ENCODE measurements at regions not wholly inside any gene's neighbourhood (a gene's known extent, or its start where the extent isn't known, plus 50 kb on each side); places are given as distances from the start of the nearest gene placed in this dataset.

GRCh38 chr7:70953331-70953741, 178.6 kb upstream of the GALNT17 start:
- TF ChIP-seq CTCF (IDR thresholded peaks at IDR 0.05), result no peak
- Histone ChIP-seq H3K27me3 (no peaks in the 10 kb centered on the region), H3K9me3 (no peaks in the 10 kb centered on the region), H3K36me3 (no peaks in the 10 kb centered on the region), H3K27ac (no peak overlapping the region), H3K4me3 (no peak overlapping the region), H3K4me1 (no peaks in the 10 kb centered on the region)
- intact Hi-C loops (cut with DNase I; ENCODE audit: low total_unique reads), result no loop called here
- DNase-seq, result no peak

GRCh38 chr7:70953796-70954195, 178.1 kb upstream of the GALNT17 start:
- no peaks in the 10 kb centered on the region for H3K36me3 ChIP-seq
- no peak for DNase-seq
- no peaks in the 10 kb centered on the region for H3K9me3 ChIP-seq
- no peak for TF ChIP-seq CTCF (IDR thresholded peaks at IDR 0.05)
- H3K4me3 ChIP-seq, result no peak overlapping the region
- H3K27me3 ChIP-seq, result no peaks in the 10 kb centered on the region
- no peaks in the 10 kb centered on the region for H3K4me1 ChIP-seq
- H3K27ac ChIP-seq, result no peak overlapping the region
- intact Hi-C loops (cut with DNase I; ENCODE audit: low total_unique reads), result no loop called here

DNA sequence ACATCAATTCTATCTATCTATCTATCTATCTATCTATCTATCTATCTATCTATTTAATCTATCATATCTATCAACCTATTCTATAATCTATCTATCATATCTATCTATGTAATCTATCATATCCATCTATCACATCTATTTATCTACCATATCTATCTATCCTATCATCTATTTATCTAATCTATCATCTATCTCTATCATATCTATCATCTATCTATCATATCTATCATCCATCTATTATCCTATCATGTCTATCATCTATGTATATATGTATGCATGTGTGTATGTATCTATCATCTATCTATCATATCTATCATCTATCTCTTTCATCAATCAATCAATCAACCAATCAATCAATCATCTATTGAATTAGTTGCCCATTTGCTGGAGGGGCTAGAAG, 159.3 kb upstream of the GALNT17 start:
- Histone ChIP-seq H3K9me3 (peaks cover 0 to 9% (median 2%) of the 10 kb centered on the region in 3 donors), H3K4me3 (no peak overlapping the region), H3K27ac (no peak overlapping the region), H3K27me3 (no peaks in the 10 kb centered on the region), H3K36me3 (no peaks in the 10 kb centered on the region), H3K4me1 (no peaks in the 10 kb centered on the region)
- no peak for TF ChIP-seq CTCF (IDR thresholded peaks at IDR 0.05)
- no peak for DNase-seq
- intact Hi-C loops (cut with DNase I; ENCODE audit: low total_unique reads), result loop anchor here (2.0 kb wide), 1 partner anchor 60 kb away; no protein-coding TSS in a partner anchor

DNA sequence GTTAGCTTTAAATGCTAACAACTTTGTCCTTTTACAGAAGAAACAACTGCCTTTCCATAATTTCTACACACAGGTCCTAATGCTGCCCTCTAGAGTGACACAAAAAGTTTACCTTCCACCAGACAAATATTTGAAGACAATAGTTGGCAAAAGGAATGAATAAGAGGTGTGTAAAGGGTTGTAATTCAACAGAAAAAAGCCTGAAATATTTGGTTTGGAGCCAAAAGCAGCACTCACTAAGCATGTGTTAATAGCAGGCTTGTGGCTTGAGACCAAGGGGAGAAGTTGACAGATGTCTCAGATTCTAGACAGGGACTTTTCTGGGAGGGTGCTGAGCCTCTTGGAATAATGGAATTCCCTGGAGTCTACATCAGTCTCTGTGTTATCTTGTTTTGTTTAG, 156.2 kb upstream of the GALNT17 start:
- no peak for DNase-seq
- peaks cover 0 to 9% (median 2%) of the 10 kb centered on the region in 3 donors for H3K9me3 ChIP-seq
- TF ChIP-seq CTCF (IDR thresholded peaks at IDR 0.05), result no peak
- H3K27me3 ChIP-seq, result no peaks in the 10 kb centered on the region
- H3K4me1 ChIP-seq, result peaks cover 0 to 4% (median 0%) of the 10 kb centered on the region in 4 donors
- H3K36me3 ChIP-seq, result no peaks in the 10 kb centered on the region
- H3K27ac ChIP-seq, result no peak overlapping the region
- H3K4me3 ChIP-seq, result no peak overlapping the region
- intact Hi-C loops (cut with DNase I; ENCODE audit: low total_unique reads), result no loop called here

DNA sequence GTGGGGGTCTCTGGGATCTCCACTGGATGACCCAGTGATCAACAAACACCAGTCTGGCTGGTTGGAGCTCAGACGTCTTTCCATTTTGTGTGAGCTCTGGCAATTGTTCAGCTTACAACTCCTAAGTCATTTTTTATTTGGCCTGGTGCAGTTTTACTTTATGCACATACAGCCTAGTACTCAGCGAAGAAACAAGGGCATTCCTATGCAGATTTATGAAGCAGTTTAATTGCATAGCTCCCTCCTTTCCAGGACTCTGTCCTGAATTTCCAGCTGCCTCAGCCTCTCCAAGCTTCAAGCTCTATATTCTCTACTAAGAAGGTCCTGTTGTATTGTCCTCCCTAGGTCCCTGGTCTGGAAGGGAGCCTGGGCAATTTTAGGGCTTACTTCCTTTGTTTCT, 145.6 kb upstream of the GALNT17 start:
- Histone ChIP-seq H3K27me3 (no peaks in the 10 kb centered on the region), H3K4me1 (no peaks in the 10 kb centered on the region), H3K9me3 (no peaks in the 10 kb centered on the region), H3K36me3 (no peaks in the 10 kb centered on the region), H3K27ac (no peak overlapping the region), H3K4me3 (no peak overlapping the region)
- intact Hi-C loops (cut with DNase I; ENCODE audit: low total_unique reads), result no loop called here
- no peak for DNase-seq
- no peak for TF ChIP-seq CTCF (IDR thresholded peaks at IDR 0.05)

- Histone ChIP-seq H3K9me3 (peaks cover 0 to 5% (median 0%) of the 10 kb centered on the region in 3 donors), H3K4me3 (no peak overlapping the region), H3K36me3 (no peaks in the 10 kb centered on the region), H3K27me3 (no peaks in the 10 kb centered on the region), H3K4me1 (no peaks in the 10 kb centered on the region), H3K27ac (no peak overlapping the region)
- TF ChIP-seq CTCF (IDR thresholded peaks at IDR 0.05), result no peak
- no peak for DNase-seq
- intact Hi-C loops (cut with DNase I; ENCODE audit: low total_unique reads), result no loop called here
Observed at GRCh38 chr7:70994176-70994575, 137.8 kb upstream of the GALNT17 start.

Data from tibial artery (tissue), 4 donors.